H9 (cell line): ENCODE measurements at regions not wholly inside any gene's neighbourhood (a gene's known extent, or its start where the extent isn't known, plus 50 kb on each side); places are given as distances from the start of the nearest gene placed in this dataset.
"Not testable (repeated sequence)": the region's sequence is repeated elsewhere in the genome, so short reads cannot be mapped to it uniquely, and the experiment has no call there.

Experiments used
- DNase-seq: peaks from one replicate; pipeline ENCODE4 v3.0.0-alpha.2; 2017
- H2AFZ ChIP-seq: one replicate; pipeline ENCODE4 v1.6.1; 2013; ENCODE audit warnings: mild to moderate bottlenecking, low read length, control low read depth, moderate library complexity
- H2AK5ac ChIP-seq: 2 replicates; pipeline ENCODE4 v1.6.1; 2013; ENCODE audit warnings: low read length, control low read depth, mixed read lengths; ENCODE audit not compliant: insufficient read length
- H2BK120ac ChIP-seq: one replicate; pipeline ENCODE4 v1.6.1; 2013; ENCODE audit warnings: low read depth, mild to moderate bottlenecking, low read length, control low read depth, inconsistent platforms; ENCODE audit not compliant: poor library complexity, severe bottlenecking
- H2BK12ac ChIP-seq: 2 replicates; pipeline ENCODE4 v1.6.1; 2013; ENCODE audit warnings: low read length, control low read depth, mixed read lengths, low read depth; ENCODE audit not compliant: insufficient read length
- H2BK15ac ChIP-seq: 2 replicates; pipeline ENCODE4 v1.6.1; 2013; ENCODE audit warnings: low read depth, low read length, control low read depth
- H2BK20ac ChIP-seq: one replicate; pipeline ENCODE4 v1.6.1; 2013; ENCODE audit warnings: low read depth, mild to moderate bottlenecking, low read length, control low read depth, inconsistent platforms; ENCODE audit not compliant: poor library complexity, severe bottlenecking
- H2BK5ac ChIP-seq: 2 replicates; pipeline ENCODE4 v1.6.1; 2013; ENCODE audit warnings: low read length, control low read depth, mixed read lengths; ENCODE audit not compliant: insufficient read length
- H3K14ac ChIP-seq: 2 replicates; pipeline ENCODE4 v1.6.1; 2013; ENCODE audit warnings: low read length, control low read depth; ENCODE audit not compliant: insufficient read depth
- H3K18ac ChIP-seq: 2 replicates; pipeline ENCODE4 v1.6.1; 2013; ENCODE audit warnings: low read depth, mild to moderate bottlenecking, mixed read lengths, low read length, control low read depth; ENCODE audit not compliant: insufficient read length
- H3K23ac ChIP-seq: 2 replicates; pipeline ENCODE4 v1.6.1; 2013; ENCODE audit warnings: low read length, control low read depth, mixed read lengths, low read depth; ENCODE audit not compliant: insufficient read length
- H3K23me2 ChIP-seq: 2 replicates; pipeline ENCODE4 v1.6.1; 2013; ENCODE audit warnings: low read depth, mild to moderate bottlenecking, mixed read lengths, low read length, control low read depth; ENCODE audit not compliant: insufficient read length, poor library complexity, severe bottlenecking
- H3K27ac ChIP-seq: 2 replicates; pipeline ENCODE4 v1.5.1; 2013; ENCODE audit warnings: low read length, control low read depth, mixed read lengths, low read depth; ENCODE audit not compliant: insufficient read length
- H3K27me3 ChIP-seq: 2 replicates; pipeline ENCODE4 v1.6.1; 2013; ENCODE audit warnings: low read length, control low read depth, inconsistent platforms; ENCODE audit not compliant: insufficient read depth
- H3K4ac ChIP-seq: 2 replicates; pipeline ENCODE4 v1.6.1; 2013; ENCODE audit warnings: low read depth, mild to moderate bottlenecking, control low read depth, inconsistent platforms, low read length, moderate library complexity
- H3K4me1 ChIP-seq: 2 replicates; pipeline ENCODE4 v1.6.1; 2013; ENCODE audit warnings: low read length, control low read depth, inconsistent platforms; ENCODE audit not compliant: insufficient read depth
- H3K4me2 ChIP-seq: 2 replicates; pipeline ENCODE4 v1.6.1; 2013; ENCODE audit warnings: low read length, control low read depth, mixed read lengths; ENCODE audit not compliant: insufficient read length, insufficient read depth
- H3K56ac ChIP-seq: 2 replicates; pipeline ENCODE4 v1.6.1; 2013; ENCODE audit warnings: low read depth, mild to moderate bottlenecking, mixed read lengths, low read length, control low read depth; ENCODE audit not compliant: insufficient read length
- H3K79me1 ChIP-seq: 2 replicates; pipeline ENCODE4 v1.6.1; 2013; ENCODE audit warnings: low read depth, mild to moderate bottlenecking, moderate library complexity, low read length, control low read depth, inconsistent platforms; ENCODE audit not compliant: insufficient read depth, poor library complexity, severe bottlenecking
- H3K79me2 ChIP-seq: 2 replicates; pipeline ENCODE4 v1.6.1; 2013; ENCODE audit warnings: low read length, control low read depth, inconsistent platforms; ENCODE audit not compliant: insufficient read depth
- H3K9ac ChIP-seq: 2 replicates; pipeline ENCODE4 v1.6.1; 2013; ENCODE audit warnings: low read length, control low read depth, mixed read lengths; ENCODE audit not compliant: insufficient read length; ENCODE audit errors: extremely low read depth
- H3K9me3 ChIP-seq: one replicate; pipeline ENCODE4 v1.6.1; 2013; ENCODE audit warnings: low read depth, low read length, inconsistent platforms; ENCODE audit not compliant: control insufficient read depth
- H3T11ph ChIP-seq: one replicate; pipeline ENCODE4 v1.6.1; 2013; ENCODE audit warnings: mild to moderate bottlenecking, low read length, control low read depth, inconsistent platforms
- H4K20me1 ChIP-seq: one replicate; pipeline ENCODE4 v1.6.1; 2013; ENCODE audit not compliant: control insufficient read depth, insufficient read length, insufficient read depth
- H4K5ac ChIP-seq: 2 replicates; pipeline ENCODE4 v1.6.1; 2013; ENCODE audit warnings: low read depth, mild to moderate bottlenecking, mixed read lengths, low read length, control low read depth; ENCODE audit not compliant: insufficient read length
- H4K8ac ChIP-seq: replicated peaks from 2 replicates; pipeline ENCODE4 v1.6.1; 2013; ENCODE audit warnings: low read length, control low read depth, mixed read lengths, low read depth; ENCODE audit not compliant: insufficient read length
- H4K91ac ChIP-seq: 2 replicates; pipeline ENCODE4 v1.6.1; 2013; ENCODE audit warnings: low read depth, mild to moderate bottlenecking, moderate library complexity, mixed read lengths, low read length, control low read depth; ENCODE audit not compliant: insufficient read length
- H3K27ac Mint-ChIP-seq, 3 experiments: 2 replicates in 2 of 3; 3 replicates in 1 of 3; pipeline ENCODE4 v1.8.0; 2020 to 2021; ENCODE audit warnings: mixed read lengths in 3 of 3, mild to moderate bottlenecking in 1 of 3, moderate library complexity in 1 of 3
- H3K27me3 Mint-ChIP-seq: 2 replicates; pipeline ENCODE4 v1.8.0; 2021; ENCODE audit warnings: low read depth, mild to moderate bottlenecking, moderate library complexity, mixed read lengths
- H3K36me3 Mint-ChIP-seq, 3 experiments: 2 replicates in 2 of 3; 3 replicates in 1 of 3; pipeline ENCODE4 v1.8.0; 2020 to 2021; ENCODE audit warnings: low read depth in 3 of 3, mixed read lengths in 3 of 3; ENCODE audit not compliant: insufficient read depth in 1 of 3
- H3K4me1 Mint-ChIP-seq, 2 experiments: 2 replicates each; pipeline ENCODE4 v1.8.0; 2020; ENCODE audit warnings: mixed read lengths in 2 of 2
- H3K4me3 Mint-ChIP-seq, 2 experiments: 2 replicates in 1 of 2; 3 replicates in 1 of 2; pipeline ENCODE4 v1.8.0; 2020 to 2021; ENCODE audit warnings: mild to moderate bottlenecking in 2 of 2, mixed read lengths in 2 of 2, moderate library complexity in 1 of 2
- H3K9me3 Mint-ChIP-seq, 2 experiments: 2 replicates in 1 of 2; 3 replicates in 1 of 2; pipeline ENCODE4 v1.8.0; 2020; ENCODE audit warnings: mild to moderate bottlenecking in 2 of 2, mixed read lengths in 2 of 2, moderate library complexity in 1 of 2
- CTCF ChIP-seq: fragments of 200-600 bp; sonication (generic); conservative IDR thresholded peaks from 3 replicates; pipeline ENCODE4 v1.8.0; 2021; ENCODE audit warnings: antibody characterized with exemption, mild to moderate bottlenecking
- WGBS: extraction: QIAGEN DNeasy Blood & Tissue Kit; methylation state at CpG from one replicate; pipeline ENCODE4 v1.1.7; 2013; ENCODE audit warnings: missing lambda C conversion rate, low lambda C conversion rate, mixed read lengths; ENCODE audit not compliant: insufficient read length; ENCODE audit errors: extremely low coverage; 5-methylcytosine and 5-hydroxymethylcytosine counted together

DNA sequence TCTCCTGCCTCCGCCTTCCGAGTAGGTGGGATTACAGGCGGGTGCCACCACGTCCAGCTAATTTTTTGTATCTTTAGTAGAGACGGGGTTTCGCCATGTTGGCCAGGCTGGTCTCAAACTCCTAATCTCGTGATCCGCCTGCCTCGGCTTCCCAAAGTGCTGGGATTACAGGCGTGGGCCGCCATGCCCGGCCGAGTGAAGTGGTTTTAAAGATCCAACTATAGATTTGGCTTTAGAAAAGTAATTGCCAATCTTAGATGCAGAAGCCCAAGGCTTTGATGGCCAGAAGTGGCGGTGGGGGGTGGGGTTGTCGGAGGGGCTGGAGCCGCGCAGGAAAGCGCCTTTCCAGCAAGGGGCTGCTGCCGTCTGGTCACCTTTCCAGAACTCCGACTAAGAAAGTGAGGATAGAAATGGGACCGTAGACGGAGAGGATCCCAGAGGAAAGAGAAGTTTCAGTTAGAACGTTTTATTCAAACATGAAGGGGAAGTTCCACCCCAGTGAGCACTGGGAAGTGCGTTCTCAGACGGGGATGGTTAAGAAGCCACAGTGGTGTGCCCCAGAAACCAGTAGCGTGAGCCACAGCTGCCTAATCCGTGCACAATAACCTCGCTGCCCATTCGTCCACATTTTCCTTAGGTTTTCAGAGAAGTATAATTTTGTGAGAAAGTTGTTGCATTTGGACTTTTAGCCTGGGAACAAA is 69.7 kb downstream of the DLL1 start:
- Histone ChIP-seq H4K20me1 (no peaks in the 10 kb centered on the region), H2BK120ac (no peak overlapping the region), H4K8ac (no peak overlapping the region), H2BK12ac (no peak overlapping the region), H3K27ac (no peak overlapping the region), H3K79me1 (no peaks in the 10 kb centered on the region), H3K56ac (no peak overlapping the region), H4K5ac (no peak overlapping the region), H2AK5ac (no peak overlapping the region), H3K23me2 (no peaks in the 10 kb centered on the region), H3K4ac (no peak overlapping the region), H3K9ac (no peak overlapping the region), H2BK20ac (no peak overlapping the region), H2BK15ac (no peak overlapping the region), H3K14ac (no peak overlapping the region), H4K91ac (no peak overlapping the region), H2AFZ (no peak overlapping the region), H3K79me2 (no peaks in the 10 kb centered on the region), H3K23ac (no peak overlapping the region), H3K4me2 (no peak overlapping the region), H3K18ac (no peak overlapping the region), H2BK5ac (no peak overlapping the region), H3K27me3 (no peaks in the 10 kb centered on the region), H3T11ph (no peak overlapping the region), H3K9me3 (no peaks in the 10 kb centered on the region), H3K4me1 (no peaks in the 10 kb centered on the region)
- H3K27ac Mint-ChIP-seq: peak overlapping the region in 1 of 3 experiments; percentile 96; a peak in 2 of 7 replicates
- no peaks in the 10 kb centered on the region for H3K36me3 Mint-ChIP-seq
- no peak for DNase-seq
- no peaks in the 10 kb centered on the region for H3K9me3 Mint-ChIP-seq
- H3K4me3 Mint-ChIP-seq: no peak overlapping the region
- no CpG with 5 or more reads among the region's 29 CpGs for WGBS
- H3K27me3 Mint-ChIP-seq: peaks cover 2% of the 10 kb centered on the region; the same call in 1 of the 2 replicates
- TF ChIP-seq CTCF: no peak
- H3K4me1 Mint-ChIP-seq: peaks cover 11 to 26% of the 10 kb centered on the region in 2 experiments

DNA sequence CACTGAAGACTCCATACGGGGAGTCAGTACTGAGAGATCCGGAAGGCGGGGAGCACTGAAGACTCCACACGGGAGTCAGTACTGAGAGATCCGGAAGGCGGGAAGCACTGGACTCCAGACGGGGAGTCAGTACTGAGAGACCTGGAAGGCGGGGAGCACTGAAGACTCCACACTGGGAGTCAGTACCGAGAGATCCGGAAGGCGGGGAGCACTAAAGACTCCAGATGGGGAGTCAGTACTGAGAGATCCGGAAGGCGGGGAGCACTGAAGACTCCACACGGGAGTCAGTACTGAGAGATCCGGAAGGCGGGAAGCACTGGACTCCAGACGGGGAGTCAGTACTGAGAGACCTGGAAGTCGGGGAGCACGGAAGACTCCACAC is 77.2 kb downstream of the DLL1 start:
- not testable (repeated sequence) for H3K14ac ChIP-seq, H3K23me2 ChIP-seq, H3K4me1 ChIP-seq, H3K56ac ChIP-seq, H2BK120ac ChIP-seq, H4K8ac ChIP-seq, H2AFZ ChIP-seq, H2BK5ac ChIP-seq, H3K27me3 ChIP-seq, H3K9ac ChIP-seq, H3K4me3 Mint-ChIP-seq, H3K27me3 Mint-ChIP-seq, H3K23ac ChIP-seq, H3K4me1 Mint-ChIP-seq, H4K91ac ChIP-seq, H3K9me3 ChIP-seq, H3T11ph ChIP-seq, H3K79me1 ChIP-seq, H3K36me3 Mint-ChIP-seq, H4K20me1 ChIP-seq, H2BK20ac ChIP-seq, H2AK5ac ChIP-seq, H2BK12ac ChIP-seq, H3K27ac ChIP-seq, H4K5ac ChIP-seq, H3K4ac ChIP-seq, H3K79me2 ChIP-seq, DNase-seq, H3K18ac ChIP-seq, H2BK15ac ChIP-seq, H3K4me2 ChIP-seq
- no CpG with 5 or more reads among the region's 19 CpGs for WGBS
- peak overlapping the region in 1 of 3 experiments; percentile 52; a peak in 1 of 7 replicates for H3K27ac Mint-ChIP-seq
- H3K9me3 Mint-ChIP-seq: peaks cover 9 to 13% of the 10 kb centered on the region in 2 experiments
